GM21723 (cell line): ENCODE measurements at regions not wholly inside any gene's neighbourhood (a gene's known extent, or its start where the extent isn't known, plus 50 kb on each side); places are given as distances from the start of the nearest gene placed in this dataset.

Source experiments
- ATAC-seq: cut with Tn5 transposase; IDR thresholded peaks from one replicate; pipeline ENCODE4 v1.9.1; 2021; ENCODE audit warnings: mild to moderate bottlenecking, moderate library complexity; ENCODE audit not compliant: unreplicated experiment

DNA sequence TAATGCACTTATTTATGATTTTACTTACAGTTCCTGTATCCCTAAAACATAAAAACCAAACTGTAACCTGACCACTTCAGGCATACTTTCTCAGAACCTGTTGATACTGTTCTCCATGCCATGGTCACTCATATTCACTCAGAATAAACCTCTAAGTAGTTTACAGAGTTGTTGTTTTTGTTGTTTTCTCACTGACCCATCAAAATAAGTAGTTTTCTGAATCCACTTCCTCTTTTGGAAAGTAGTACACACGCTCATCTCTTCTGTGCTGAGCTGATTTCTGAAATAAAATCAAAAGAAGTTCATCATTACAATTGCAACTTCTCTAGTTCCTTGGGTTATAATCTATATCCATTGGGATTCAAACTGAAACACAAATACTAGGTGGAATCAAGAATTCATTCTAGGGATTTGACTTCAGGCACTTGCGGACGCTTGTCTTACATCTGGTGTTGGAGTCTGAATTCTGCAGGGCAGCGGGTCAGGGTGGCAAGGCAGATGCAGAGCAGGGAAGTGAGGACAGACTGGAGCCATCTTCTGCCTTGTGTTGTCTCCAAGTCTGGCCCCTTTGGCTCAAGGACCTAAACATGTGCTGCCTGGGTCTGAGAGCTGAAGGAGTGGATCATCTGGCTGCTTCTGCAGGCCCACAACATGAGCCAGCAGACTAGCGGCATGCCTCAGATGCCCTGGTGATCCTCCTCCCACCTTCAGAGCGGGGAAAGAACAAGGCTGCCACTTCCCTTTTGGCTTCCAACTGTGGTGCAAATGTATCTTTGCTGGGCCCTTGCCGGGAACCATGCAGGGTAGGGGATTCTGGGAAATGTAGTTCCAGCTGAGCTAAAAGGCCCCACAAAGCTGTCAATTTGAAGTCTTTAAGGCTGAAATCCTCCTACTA, 167.9 kb upstream of the MYLIP start:
- no peak for ATAC-seq

DNA sequence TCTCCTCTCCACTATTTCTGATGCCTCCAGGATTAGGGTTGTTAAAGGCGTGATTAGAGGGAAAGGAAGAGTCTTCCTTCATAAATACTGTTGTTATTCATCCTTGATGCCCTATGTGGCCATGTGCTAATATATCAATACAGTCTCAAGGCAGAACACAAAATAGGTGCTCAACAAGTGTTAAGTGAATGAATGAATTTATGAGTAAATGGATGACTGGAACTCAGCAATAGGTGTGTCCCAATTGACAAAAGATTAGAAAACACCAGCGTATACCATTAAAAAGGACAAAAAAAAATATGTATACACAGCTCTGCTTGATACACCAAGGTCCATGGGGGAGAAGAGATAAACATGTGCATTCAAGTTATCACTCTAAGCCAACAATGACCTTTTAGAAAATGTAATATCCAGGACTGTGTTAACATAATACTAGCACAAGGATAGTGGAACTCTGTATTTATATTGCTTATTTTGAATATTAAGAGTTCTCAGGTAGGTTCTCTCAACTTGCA, 171.2 kb upstream of the MYLIP start:
- no peak for ATAC-seq

DNA sequence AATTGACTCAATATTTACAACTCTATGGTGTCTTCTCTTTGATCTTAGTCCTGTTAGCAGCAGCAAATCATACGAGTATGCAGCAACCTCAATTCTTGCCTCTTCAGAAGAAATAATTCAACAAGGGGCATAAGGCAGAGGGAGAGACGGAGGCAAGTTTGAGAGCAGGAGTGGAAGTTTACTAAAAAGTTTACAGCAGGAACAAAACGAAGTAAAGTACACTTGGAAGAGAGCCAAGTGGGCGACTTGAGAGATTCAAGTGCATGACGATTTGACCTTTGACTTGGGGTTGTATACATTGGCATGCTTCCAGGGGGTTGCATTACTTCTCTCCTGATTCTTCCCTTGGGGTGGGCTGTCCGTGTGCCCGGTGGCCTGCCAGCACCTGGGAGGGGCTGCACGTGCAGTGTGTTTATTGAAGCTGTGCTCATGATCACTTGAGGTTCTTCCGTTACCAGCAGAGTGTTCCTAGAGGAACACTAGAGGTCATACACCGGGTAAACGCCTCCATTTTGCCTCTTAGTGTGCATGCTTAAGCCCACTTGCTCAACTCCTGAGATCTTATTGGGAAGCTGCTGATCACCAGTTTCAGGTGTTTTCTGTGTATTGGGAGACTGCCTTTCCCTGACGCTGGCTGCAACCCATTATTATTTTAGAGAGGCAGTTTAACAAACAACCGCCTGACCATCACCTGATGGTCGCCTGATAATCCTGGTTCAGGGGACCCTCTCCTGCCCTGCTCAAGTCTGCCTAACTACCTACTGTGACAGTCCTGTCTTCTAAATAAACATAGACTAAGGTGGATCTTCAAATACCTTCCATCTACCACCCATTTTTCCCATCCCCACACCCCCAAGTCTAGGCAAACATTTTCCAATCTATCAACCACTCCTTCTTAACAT, 172.4 kb upstream of the MYLIP start:
- no peak for ATAC-seq

DNA sequence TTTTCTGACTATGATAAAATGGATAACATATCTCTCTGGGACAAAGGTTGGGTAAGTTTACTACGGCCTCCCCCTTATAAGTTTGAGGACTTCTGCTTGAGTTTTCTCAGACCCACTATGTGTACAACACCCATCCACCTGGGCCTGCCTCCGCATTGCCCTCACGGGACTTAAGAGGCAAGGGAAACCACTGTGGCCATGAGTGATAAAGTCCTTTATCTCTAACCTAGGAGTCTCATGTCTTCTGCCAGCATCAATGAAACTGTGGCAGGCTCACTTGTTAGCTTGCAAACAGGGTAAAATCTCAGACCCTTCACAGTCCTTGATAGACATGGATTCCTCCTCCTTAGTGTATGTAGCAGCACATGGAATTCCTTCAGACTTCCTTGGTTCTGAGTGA, 173.4 kb upstream of the MYLIP start:
- no peak for ATAC-seq

DNA sequence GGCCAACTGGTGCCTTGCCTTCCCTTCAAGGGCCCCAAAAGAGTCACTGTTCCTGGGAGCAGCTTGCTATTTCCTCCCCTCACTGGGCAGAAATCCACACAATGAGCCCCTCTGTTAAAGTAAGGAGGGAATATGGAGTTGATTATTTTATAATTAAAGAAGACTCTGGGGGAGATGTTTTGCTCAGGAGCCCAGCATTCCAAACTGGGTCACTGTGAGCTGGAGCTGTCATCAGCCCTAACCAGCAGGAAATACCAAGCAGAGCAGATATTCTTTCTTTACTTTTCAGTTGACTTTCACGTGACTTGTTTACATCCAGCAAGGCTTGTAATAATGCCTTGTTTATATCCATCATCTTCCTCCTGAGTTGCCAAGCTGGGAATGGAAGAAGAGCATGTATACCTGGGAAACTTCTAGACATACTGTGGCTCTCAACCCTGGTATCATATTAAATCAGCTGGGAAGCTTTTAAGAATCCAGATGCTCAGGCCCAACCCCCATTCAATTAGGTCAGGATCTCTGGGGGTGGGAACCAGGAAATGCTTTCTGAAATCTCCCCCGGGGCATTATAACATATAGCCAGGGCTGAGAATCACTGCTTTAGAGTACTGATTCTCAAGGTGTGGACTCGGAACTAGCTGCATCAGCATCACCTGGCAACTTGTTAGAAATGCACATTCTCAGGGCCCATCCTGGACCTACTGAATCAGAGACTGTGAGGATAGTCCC, 175.6 kb upstream of the MYLIP start:
- ATAC-seq = no peak

DNA sequence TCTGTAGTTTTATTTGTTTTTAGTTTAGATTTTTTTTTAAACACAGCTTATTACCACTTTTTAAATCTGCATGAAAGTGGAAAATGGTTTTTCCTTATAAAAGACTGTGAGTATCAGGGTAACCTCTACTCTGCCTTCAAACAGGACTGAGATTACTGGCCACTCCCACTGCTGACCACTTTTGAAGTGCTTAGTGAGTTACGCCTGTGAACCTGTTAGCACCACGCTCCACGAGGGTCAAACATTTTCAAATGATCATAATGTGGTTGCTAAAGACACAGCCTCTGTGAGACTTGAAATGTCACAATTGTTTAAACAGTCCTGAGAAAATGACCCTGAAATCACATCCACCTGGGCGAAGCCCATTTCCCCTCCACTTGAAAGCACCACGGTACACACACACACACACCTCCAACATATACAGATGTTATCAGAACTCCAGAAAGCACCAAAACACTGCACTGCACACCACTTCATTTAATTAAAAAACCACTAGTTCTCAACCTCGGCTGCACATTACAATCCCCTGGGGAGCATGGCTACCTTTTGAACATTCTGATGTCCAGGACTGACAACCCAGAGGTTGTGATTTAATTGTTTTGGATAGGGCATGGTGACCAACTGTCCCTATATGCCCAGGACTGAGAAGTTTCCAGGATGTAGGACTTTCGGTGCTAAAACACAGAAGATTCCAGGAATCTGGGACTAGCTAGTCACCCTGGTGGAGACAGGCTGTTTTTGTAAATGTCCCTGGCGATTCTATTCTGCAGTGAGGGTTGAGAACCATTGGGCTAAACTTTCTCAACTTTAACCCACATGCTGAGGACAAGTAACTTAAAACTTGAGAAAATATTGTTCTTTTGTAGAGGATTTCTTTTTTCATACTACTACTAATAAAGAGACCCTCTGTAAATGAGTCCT, 176.4 kb upstream of the MYLIP start:
- no peak for ATAC-seq

DNA sequence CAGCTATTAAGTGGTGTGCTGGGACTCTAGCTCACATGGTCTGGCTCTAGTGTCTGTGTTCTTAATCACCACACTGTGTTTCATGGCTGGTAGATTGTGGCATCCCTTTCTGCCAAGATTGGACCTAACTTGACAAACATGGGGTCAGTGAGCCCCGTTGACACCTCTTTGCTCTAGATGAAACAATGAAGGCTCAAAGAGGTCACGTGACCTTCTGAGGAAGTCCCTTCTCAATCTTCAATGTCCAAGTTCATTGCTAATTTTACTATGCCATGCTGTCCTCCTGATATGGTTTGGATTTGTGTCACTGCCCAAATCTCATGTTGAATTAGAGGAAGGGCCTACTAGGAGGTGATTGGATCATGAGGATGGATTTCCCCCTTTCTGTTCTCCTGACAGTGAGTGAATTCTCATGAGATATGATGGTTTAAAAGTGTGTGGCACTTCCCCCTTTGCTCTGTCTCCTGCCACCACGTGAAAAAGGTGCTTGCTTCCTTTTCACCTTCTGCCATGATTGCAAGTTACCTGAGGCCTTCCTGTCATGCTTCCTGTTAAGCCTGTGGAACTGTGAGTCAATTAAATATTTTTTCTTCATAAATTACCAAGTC, 177.8 kb upstream of the MYLIP start:
- no peak for ATAC-seq

DNA sequence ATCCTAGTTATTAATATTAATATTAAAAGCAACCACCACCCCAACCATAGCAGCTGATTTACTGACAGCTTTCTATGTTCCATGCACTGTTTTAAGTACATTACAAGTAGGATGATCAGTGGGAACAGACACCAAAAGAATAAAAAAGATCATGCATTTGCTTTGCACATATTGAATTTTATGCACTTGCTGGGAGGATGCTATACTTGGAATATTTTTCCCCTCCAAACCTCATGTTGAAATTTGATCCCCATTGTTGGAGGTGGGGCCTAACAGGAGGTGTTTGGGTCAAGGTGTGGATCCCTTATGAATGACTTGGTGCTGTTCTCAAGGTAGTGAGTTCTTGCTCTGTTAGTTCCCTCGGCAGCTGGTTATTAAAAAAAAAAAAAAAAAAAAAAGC, 178.9 kb upstream of the MYLIP start:
- ATAC-seq = no peak

DNA sequence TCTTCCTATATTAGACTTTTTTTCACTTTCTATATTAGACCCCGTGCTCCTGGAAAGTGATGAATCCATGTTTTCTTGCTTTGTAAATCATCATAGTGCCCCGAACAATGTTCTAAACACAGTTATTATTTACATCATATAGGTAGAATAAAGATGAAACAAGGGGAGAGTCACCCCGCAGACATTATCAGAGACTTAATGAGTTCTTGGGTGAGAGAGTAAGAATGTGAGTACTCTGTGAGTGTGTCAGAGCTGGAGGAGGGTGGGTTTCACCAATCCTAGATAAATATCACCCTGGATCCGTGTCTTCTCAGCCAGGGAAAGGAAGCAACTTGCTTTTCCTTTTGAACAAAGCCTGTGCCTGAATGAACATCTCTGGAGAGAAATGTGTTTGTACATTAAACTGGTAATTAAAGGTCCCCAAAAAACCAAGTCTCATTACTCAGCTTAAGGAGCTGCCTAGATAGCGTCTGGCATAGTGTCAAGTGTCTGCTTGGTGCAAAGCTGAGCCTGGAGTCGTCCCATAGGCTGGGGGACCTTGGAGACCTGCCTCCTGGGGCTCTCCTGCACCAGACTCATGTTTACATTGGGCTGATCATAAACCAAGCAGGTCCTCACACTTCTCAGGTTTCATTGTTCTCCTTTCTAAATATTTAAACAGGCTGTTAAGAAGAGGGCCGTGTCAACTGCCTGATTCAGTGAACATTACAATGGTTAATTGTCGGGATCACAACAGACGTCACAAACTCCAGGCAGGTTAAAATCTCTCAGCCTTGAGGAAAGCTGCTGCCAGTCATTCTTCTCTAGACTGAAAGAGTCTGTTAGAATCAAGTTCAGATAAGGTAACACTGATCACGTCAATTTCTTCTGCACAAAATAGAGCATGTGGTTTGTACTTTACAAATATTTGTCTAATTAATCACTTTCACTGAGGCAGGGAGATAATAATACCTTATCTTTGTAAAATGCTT, 179.7 kb upstream of the MYLIP start:
- ATAC-seq = no peak

DNA sequence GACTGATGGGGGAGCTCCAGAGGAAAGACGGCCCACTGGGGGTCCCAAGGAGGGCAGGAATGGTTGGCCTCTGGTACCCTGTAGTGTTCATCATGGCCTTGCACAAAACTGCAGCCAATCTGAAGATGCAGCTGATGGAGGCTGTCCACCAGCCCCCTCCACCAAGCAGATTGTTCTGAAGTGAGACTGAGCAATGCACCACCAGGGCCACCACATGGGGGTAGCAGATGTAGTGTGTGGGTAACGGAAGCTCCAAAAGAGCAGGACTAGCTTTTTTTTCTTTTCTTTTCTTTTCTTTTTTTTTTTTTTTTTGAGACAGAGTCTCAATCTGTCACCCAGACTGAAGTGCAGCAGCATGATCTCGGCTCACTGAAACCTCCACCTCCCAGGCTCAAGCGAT, 181.0 kb upstream of the MYLIP start:
- no peak for ATAC-seq

DNA sequence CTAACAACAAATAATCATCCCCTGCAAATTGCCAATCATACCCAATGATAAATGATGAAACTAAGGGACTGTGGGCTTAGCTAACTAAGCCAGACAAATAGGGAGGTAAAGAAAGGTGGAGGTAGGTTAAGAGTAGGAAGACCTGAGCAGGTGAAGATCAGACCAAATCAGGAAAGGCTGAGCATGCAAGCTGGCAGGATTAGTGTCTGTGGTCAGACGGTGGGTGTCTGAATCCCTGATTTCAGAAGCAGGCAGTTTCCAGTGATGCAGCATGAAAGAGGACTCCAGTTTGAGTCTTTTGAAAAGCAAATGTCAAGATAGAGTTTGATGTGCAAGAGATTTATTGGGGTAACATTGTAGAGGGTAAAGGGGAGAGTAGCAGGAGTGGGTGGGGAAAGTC, 181.4 kb upstream of the MYLIP start:
- no peak for ATAC-seq

DNA sequence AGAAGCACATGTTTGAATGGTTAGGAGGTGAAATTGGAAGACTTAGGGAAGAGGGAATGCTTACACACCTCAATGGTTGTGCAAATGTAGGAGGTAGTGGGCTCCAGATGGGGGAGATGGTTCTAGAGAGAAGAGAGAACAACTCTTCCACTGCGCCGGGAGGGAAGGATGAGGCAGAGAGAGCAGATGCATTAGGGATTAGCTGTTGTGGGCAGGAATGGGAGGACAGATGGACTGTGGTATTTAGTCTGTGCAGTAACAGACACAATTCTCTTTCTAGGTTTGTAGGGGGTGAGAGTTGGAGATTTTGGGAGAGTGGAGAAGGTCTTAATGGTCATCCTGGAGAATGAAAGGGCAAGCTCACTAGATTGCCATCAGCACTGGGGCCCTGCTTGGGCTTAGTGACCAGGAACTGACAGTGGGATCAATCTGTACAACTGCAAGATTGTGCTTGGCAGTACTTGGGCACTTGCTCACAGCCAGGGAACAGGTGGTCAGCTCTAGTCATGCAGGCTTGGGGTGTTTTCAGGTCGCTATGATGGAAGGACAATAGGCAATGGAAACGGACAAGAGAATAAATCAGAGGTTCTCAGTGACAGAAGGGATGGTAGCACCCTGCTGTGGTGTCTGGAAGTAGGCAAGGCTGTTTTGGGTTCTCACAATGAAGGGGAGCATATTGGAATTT, 182.0 kb upstream of the MYLIP start:
- no peak for ATAC-seq

DNA sequence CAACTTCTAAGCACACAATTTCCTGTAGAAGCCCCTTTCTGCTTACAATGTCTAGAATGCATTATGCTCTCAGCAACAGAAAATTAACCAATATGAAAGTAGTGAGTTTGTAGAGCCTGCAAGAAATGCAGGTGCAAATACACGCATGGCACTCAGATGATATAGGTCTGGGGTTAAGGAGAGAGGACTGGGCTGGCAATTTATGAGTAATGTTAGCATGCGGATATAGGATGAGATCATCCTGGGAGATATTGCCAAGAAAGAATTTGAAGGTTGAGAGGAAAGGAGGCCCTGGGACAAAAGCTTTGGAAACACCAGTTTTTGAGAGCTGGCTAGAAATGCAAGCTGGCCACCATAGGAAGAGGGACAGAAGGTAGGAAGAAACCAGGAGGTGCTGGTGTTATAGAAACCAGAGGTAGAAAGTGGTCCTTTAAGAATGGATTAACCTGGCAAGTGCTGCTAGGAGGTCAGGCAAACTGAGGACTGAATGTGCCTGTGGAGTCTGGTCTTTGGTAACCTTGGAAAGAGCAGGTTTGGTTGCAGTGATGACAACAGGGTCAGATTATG, 183.2 kb upstream of the MYLIP start:
- ATAC-seq = no peak

DNA sequence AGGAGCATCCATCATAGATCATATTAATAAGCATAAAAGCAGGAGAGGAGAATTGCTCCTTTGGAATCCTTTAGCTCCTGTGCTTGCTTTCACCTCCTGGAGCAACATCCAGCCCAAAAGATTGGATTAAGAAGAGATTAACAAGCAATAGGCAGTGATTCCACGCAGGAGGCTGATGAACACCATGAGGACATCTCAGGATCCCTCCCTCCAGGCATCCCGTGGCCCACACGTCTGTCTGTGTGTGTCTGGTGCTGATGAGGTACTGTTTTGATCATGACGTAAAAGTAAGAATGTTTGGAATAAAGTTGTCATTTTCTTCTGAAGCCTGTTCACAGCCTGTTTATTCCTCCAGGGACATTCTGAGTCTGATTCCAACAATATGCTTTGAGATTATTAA, 185.5 kb upstream of the MYLIP start:
- no peak for ATAC-seq

DNA sequence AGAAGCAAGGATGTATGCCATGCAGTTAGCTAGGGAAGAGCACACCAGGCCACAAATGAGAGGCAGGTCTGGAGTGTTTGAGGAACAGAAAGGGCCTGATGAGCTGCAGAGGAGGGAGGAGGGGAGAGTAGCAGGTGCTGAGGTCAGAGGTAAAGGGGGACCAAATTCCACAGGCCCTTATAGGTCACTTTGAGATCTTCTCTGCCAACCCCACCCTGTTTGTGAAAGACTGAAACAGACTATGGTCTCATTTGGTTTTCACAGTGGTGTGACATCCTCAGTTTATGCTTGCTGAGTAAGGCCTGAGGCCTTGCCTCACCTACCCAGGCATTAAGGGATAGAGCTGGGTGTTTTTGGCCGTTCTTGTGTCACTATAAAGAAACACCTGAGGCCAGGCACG, 187.7 kb upstream of the MYLIP start:
- ATAC-seq = peak; percentile 53

DNA sequence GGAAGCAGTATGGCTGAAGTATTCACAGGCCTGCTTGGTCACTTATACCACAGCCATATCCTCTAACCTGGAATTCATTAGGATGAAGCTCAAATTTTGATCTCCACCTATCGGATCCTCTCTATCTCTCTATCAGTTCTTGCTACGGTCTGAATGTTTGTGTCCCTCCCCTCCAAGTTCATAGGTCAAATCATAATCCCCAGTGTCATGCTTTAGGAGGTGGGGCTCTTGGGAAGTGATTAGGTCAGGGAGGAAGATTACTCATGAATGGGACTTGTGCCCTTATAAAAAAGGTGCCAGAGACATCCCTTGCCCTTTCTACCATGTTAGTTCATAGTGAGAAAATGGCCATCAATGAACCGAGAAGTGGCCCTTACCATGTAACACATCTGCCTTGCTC, 190.8 kb upstream of the MYLIP start:
- no peak for ATAC-seq

DNA sequence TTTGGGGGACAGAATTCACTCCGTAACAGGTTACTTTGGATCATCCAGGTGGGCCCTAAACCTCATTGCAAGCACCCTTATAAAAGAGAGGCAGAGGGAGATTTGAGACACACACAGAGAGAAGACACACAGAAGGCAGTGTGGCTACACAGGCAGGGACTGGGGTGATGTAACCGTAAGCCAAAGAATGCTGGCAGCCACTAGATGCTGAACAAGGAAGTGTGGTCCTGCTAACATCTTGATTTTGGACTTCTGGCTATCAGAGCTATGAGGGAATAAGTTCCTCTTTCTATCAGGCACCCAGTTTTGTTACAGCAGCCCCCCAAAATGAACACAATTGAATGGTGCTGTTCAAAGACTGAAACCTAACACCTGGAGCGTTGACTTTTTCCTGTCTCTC, 191.3 kb upstream of the MYLIP start:
- ATAC-seq = no peak

DNA sequence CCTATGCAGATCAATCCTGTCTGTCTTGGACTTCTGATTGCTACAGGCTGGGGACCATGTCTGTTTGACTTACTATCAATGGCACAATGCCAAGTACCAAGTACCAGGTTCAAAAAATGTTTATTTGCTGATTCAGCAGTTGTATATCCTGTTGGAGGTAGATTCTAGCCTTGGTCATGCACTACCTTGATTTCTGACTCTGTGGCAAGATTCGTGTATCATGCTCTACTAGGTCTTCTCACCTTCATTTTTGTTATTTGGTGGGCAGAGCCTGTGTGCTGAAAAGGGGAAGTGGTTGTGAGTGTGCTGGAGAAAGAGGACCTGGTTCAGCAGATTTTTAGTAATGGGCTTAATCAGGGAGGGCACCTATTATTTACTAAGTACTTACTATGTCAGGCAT, 192.4 kb upstream of the MYLIP start:
- ATAC-seq = peak; percentile 78
